CD4-positive, alpha-beta T cell (primary cell): ENCODE measurements at regions not wholly inside any gene's neighbourhood (a gene's known extent, or its start where the extent isn't known, plus 50 kb on each side); places are given as distances from the start of the nearest gene placed in this dataset.

Experiments
- ATAC-seq: fragments of 200-7000 bp; cut with Tn5 transposase; one replicate; pipeline ENCODE4 v1.10.0; 2022; ENCODE audit warnings: mild to moderate bottlenecking; ENCODE audit not compliant: poor library complexity
- CTCF ChIA-PET: fragments of 350-600 bp; sonication (Branson Sonifier 250); formaldehyde crosslinking; loops from one replicate; lab custom pipeline; 2021; ENCODE audit warnings: antibody characterized with exemption, inconsistent platforms; lab: Charles Lee
- POLR2A ChIA-PET: fragments of 350-600 bp; sonication (Branson Sonifier 250); formaldehyde crosslinking; loops from one replicate; lab custom pipeline; 2021; ENCODE audit warnings: antibody characterized with exemption, inconsistent platforms; lab: Charles Lee
- DNase-seq, 14 experiments: peaks; one replicate each; pipeline ENCODE4 v3.0.0-alpha.2; 2013 to 2020; ENCODE audit warnings: mixed read lengths in 2 of 14
- H3K27ac ChIP-seq, 2 donors: one replicate each; pipeline versions ENCODE4 v1.5.1 to v1.7.0; 2013; ENCODE audit warnings: low read length in 2 of 2, low read depth in 1 of 2, mild to moderate bottlenecking in 1 of 2
- H3K27me3 ChIP-seq, 2 experiments: 1 replicate in 1 of 2; 2 replicates in 1 of 2; pipeline versions ENCODE4 v1.6.1 to v1.7.0; 2013; ENCODE audit warnings: low read length in 2 of 2, control low read depth in 1 of 2, mild to moderate bottlenecking in 1 of 2, moderate library complexity in 1 of 2; ENCODE audit not compliant: insufficient read depth in 2 of 2, control insufficient read depth in 1 of 2
- H3K36me3 ChIP-seq: one replicate; pipeline ENCODE4 v1.6.1; 2013; ENCODE audit warnings: low read length, control low read depth; ENCODE audit not compliant: insufficient read depth
- H3K4me1 ChIP-seq: one replicate; pipeline ENCODE4 v1.6.1; 2013; ENCODE audit warnings: low read length, control low read depth; ENCODE audit not compliant: insufficient read depth
- H3K4me3 ChIP-seq: one replicate; pipeline ENCODE4 v1.5.1; 2013; ENCODE audit warnings: mild to moderate bottlenecking, low read length, moderate library complexity
- H3K9me3 ChIP-seq, 2 experiments: 1 replicate in 1 of 2; 2 replicates in 1 of 2; pipeline versions ENCODE4 v1.6.1 to v1.7.0; 2013; ENCODE audit warnings: low read length in 2 of 2, mild to moderate bottlenecking in 2 of 2, control low read depth in 1 of 2, moderate library complexity in 1 of 2; ENCODE audit not compliant: control insufficient read depth in 1 of 2, insufficient read depth in 1 of 2
- H3K27ac Mint-ChIP-seq: one replicate; pipeline ENCODE4 v1.8.0; 2020; ENCODE audit warnings: mixed read lengths
- H3K27me3 Mint-ChIP-seq: one replicate; pipeline ENCODE4 v1.8.0; 2021; ENCODE audit warnings: mixed read lengths
- H3K36me3 Mint-ChIP-seq: one replicate; pipeline ENCODE4 v1.8.0; 2021; ENCODE audit warnings: low read depth, mixed read lengths
- H3K4me1 Mint-ChIP-seq: one replicate; pipeline ENCODE4 v1.8.0; 2021; ENCODE audit warnings: low read depth, mixed read lengths
- H3K4me3 Mint-ChIP-seq: one replicate; pipeline ENCODE4 v1.8.0; 2020; ENCODE audit warnings: mild to moderate bottlenecking, mixed read lengths
- H3K9me3 Mint-ChIP-seq: one replicate; pipeline ENCODE4 v1.8.0; 2020; ENCODE audit warnings: mixed read lengths
- intact Hi-C, 2 experiments: fragments of 100-400 bp; cut with DNase I in 1 of 2; cut with micrococcal nuclease in 1 of 2; formaldehyde crosslinking; loops; one replicate each; pipeline versions ENCODE4 v1.15.1 to v1.9.0; 2023 to 2025; cut with DNase I, micrococcal nuclease
- TF ChIP-seq, protein P1 (sequence below): fragments of 200-600 bp; IDR thresholded peaks from one replicate; pipeline ENCODE4 v1.8.0; 2022; ENCODE audit warnings: antibody characterized with exemption, mild to moderate bottlenecking

DNA sequence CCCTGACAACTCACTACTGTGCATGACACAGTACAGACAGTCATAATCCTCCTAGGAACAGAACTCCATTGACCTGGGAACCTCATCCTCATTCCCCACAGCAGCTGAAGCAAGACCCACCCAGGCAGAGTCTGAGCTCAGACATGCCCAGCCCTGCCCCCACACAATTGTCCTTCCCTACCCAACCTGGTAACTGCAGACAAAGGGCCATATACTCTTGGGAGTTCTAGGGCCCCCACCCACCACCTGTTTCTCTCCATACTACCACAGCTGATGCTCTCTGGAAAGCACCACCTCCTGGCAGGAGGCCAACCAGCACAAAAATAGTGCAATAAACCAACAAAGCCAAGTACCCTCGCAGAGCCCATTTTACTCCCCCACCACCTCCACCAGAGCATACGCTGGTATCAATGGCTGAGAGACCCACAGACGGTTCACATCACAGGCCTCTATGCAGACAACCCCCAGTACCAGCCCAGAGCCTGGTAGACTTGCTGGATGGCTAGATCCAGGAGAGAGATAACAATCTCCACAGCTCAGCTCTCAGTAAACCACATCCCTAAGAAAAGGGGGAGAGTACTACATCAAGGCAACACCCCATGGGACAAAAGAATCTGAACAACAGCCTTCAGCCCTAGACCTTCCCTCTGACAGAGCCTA, 159.7 kb upstream of the CXADR start:
- Histone ChIP-seq H3K27ac (no peak overlapping the region), H3K36me3 (no peaks in the 10 kb centered on the region), H3K27me3 (no peaks in the 10 kb centered on the region), H3K4me1 (no peaks in the 10 kb centered on the region), H3K9me3 (peaks cover 0 to 12% of the 10 kb centered on the region in 2 experiments), H3K4me3 (no peak overlapping the region)
- Mint-ChIP-seq H3K36me3 (no peaks in the 10 kb centered on the region), H3K4me1 (no peaks in the 10 kb centered on the region), H3K27me3 (peaks cover 5% of the 10 kb centered on the region), H3K9me3 (peaks cover 4% of the 10 kb centered on the region), H3K27ac (no peak overlapping the region), H3K4me3 (no peak overlapping the region)
- TF ChIP-seq, protein P1, sequence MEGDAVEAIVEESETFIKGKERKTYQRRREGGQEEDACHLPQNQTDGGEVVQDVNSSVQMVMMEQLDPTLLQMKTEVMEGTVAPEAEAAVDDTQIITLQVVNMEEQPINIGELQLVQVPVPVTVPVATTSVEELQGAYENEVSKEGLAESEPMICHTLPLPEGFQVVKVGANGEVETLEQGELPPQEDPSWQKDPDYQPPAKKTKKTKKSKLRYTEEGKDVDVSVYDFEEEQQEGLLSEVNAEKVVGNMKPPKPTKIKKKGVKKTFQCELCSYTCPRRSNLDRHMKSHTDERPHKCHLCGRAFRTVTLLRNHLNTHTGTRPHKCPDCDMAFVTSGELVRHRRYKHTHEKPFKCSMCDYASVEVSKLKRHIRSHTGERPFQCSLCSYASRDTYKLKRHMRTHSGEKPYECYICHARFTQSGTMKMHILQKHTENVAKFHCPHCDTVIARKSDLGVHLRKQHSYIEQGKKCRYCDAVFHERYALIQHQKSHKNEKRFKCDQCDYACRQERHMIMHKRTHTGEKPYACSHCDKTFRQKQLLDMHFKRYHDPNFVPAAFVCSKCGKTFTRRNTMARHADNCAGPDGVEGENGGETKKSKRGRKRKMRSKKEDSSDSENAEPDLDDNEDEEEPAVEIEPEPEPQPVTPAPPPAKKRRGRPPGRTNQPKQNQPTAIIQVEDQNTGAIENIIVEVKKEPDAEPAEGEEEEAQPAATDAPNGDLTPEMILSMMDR: no peak
- ATAC-seq (no peak), DNase-seq (no peak)
- ChIA-PET CTCF (no interaction called here), POLR2A (no interaction called here)
- intact Hi-C loops: no loop called here

DNA sequence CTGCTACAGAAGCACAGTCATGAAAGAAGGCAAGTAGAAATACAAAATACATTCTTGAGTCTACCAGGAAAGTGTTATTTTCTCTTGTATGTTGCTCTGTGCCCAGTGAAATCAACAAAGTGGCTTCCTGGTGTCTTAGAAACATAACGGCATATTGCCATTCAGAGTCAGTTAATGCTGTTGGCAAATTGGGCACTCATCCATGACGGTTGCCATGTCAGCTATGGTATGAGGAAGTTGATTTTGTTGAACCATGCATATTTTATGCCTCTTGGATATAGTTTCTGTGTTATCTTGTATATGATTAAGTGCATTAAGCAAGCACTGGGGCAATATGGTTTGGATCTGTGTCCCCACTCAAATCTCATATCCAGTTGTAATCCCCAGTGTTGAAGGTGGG, 153.1 kb upstream of the CXADR start:
- POLR2A ChIA-PET: no interaction called here
- Mint-ChIP-seq H3K27me3 (peaks cover 10% of the 10 kb centered on the region), H3K27ac (no peak overlapping the region), H3K36me3 (no peaks in the 10 kb centered on the region), H3K4me1 (no peaks in the 10 kb centered on the region), H3K4me3 (no peak overlapping the region), H3K9me3 (peaks cover 2% of the 10 kb centered on the region)
- no peaks in the 10 kb centered on the region for H3K27me3 ChIP-seq
- intact Hi-C loops: no loop called here
- no peak overlapping the region for H3K4me3 ChIP-seq
- H3K9me3 ChIP-seq: no peaks in the 10 kb centered on the region
- no peaks in the 10 kb centered on the region for H3K36me3 ChIP-seq
- ATAC-seq (no peak), DNase-seq (no peak)
- H3K27ac ChIP-seq: no peak overlapping the region
- CTCF ChIA-PET: no interaction called here
- no peaks in the 10 kb centered on the region for H3K4me1 ChIP-seq
- TF ChIP-seq, protein P1: no peak

DNA sequence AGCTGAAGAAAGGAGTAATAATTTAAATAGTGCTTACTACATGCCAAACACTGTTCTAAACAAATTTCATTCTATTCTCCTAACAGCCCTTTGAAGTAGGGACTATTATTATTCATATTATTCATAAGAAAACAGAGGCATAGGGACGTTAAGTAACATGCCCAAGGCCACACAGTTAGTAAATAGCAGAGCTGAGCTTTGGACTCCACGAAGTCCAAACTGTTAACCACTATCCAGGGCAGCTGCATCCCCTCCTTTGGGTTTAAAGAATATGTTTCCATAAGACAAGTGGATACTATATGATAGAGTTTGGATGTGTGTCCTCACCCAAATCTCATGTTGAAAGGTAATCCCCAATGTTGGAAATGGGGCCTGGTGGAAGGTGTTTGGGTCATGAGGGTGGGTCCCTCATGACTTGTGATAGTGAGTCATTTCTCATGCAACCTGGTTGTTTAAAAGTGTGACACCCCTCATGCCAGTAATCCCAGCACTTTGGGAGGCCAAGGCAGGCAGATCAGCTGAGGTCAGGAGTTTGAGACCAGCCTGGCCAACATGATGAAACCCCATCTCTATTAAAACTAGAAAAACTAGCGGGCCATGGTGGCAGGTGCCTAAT, 144.0 kb upstream of the CXADR start:
- no peak for ATAC-seq
- Mint-ChIP-seq H3K4me3 (no peak overlapping the region), H3K27me3 (peaks cover 23% of the 10 kb centered on the region), H3K27ac (no peak overlapping the region), H3K4me1 (no peaks in the 10 kb centered on the region), H3K36me3 (no peaks in the 10 kb centered on the region), H3K9me3 (no peaks in the 10 kb centered on the region)
- Histone ChIP-seq H3K4me1 (no peaks in the 10 kb centered on the region), H3K27me3 (no peaks in the 10 kb centered on the region), H3K36me3 (no peaks in the 10 kb centered on the region), H3K9me3 (no peaks in the 10 kb centered on the region), H3K27ac (no peak overlapping the region), H3K4me3 (no peak overlapping the region)
- ChIA-PET POLR2A (no interaction called here), CTCF (no interaction called here)
- TF ChIP-seq, protein P1: no peak
- intact Hi-C loops: no loop called here
- DNase-seq: no peak
